ENCODE measurements at regions not wholly inside any gene's neighbourhood (a gene's known extent, or its start where the extent isn't known, plus 50 kb on each side); places are given as distances from the start of the nearest gene placed in this dataset.

- peak; percentile 36 for FAIRE-seq
- DNase-seq (ENCODE audit: insufficient read length, low spot score) = no peak
- TF ChIP-seq POLR2A (IDR thresholded peaks at IDR 0.05; ENCODE audit: low read depth, low read length) = no peak
Measured at GRCh38 chr13:84574851-84575250, 692.6 kb upstream of the SLITRK1 start.

DNA sequence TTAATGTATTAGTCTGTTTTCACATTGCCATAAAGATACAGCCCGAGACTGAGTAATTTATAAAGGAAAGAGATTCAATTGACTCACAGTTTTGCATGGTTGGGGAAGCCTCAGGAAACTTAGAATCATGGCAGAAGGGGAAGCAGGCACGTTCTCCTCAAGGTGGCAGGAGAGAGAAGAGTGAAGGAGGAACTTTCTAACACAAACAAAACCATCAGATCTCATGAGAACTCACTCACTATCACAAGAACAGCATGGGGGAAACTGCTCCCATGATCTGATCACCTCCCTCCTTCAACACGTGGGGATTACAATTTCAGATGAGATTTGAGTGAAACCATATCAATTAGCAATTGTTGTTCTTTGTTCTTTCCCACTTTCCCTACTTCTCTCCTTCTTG is 689.0 kb upstream of the SLITRK1 start:
- FAIRE-seq (no peak), DNase-seq (ENCODE audit: insufficient read length, low spot score) (no peak)
- TF ChIP-seq POLR2A (IDR thresholded peaks at IDR 0.05; ENCODE audit: low read depth, low read length) = no peak

DNA sequence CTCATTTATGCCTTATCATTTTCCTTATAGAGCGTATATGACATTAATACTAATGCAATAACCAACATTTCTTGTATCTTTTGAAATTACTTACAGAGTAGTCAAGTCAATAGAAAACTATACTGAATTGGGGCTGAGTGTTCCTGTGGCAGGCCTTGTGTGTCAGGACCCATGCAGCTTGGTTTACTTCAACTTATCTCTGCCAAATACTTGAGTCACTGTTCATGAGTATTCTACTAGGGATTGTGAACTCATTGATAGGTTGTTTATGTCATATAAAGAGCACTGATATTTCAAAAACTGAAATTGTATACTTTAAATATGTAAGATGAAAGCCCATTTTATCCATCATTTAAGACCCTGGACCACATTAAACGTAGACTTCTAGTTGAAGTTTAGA is 688.6 kb upstream of the SLITRK1 start:
- FAIRE-seq (no peak), DNase-seq (ENCODE audit: insufficient read length, low spot score) (no peak)
- no peak for TF ChIP-seq POLR2A (IDR thresholded peaks at IDR 0.05; ENCODE audit: low read depth, low read length)

DNA sequence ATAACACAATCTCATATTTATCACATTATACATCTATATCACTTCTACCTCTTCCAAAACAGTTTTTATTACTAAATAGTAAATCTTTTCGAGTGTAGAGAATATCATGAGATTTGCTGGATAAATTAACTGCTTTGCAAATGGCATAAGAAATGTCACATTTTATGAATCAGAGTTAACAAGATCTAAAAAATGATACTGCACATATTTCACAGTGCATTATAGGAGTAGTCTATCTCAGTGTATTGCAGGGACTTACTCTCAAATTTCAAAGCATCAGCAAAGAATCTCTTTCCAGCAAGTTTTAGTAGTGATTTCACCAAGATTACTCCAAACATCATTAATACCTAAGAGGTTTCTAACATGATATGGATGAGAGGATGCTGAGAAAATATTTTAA is 687.1 kb upstream of the SLITRK1 start:
- no peak for DNase-seq (ENCODE audit: insufficient read length, low spot score)
- FAIRE-seq = no peak
- no peak for TF ChIP-seq POLR2A (IDR thresholded peaks at IDR 0.05; ENCODE audit: low read depth, low read length)

GRCh38 chr13:84567848-84568247 is 685.6 kb upstream of the SLITRK1 start:
- no peak for DNase-seq (ENCODE audit: insufficient read length, low spot score)
- no peak for TF ChIP-seq POLR2A (IDR thresholded peaks at IDR 0.05; ENCODE audit: low read depth, low read length)
- FAIRE-seq = peak; percentile 69

DNA sequence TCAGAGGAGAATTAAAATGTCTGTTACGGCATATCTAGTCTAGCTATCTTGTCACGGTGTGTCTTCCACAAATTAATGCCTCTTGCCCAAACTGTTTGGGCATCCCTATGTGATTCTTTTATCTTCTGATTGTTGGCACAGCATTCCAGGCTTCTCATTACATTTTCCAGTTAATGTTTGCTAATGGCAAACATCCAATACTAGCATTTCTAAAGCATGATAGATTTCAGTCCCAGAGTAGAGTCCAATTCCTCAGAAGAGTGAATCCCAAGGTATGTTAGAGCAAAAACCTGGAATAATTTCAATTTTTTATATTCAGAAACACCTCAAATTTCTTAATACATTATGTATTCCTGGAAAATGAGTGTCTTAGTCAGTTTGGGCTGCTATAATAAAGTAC is 684.5 kb upstream of the SLITRK1 start:
- no peak for TF ChIP-seq POLR2A (IDR thresholded peaks at IDR 0.05; ENCODE audit: low read depth, low read length)
- DNase-seq (ENCODE audit: insufficient read length, low spot score) (no peak), FAIRE-seq (no peak)

GRCh38 chr13:84563611-84564010 is 681.3 kb upstream of the SLITRK1 start:
- no peak for TF ChIP-seq POLR2A (IDR thresholded peaks at IDR 0.05; ENCODE audit: low read depth, low read length)
- DNase-seq (ENCODE audit: insufficient read length, low spot score) (no peak), FAIRE-seq (peak; percentile 20)

DNA sequence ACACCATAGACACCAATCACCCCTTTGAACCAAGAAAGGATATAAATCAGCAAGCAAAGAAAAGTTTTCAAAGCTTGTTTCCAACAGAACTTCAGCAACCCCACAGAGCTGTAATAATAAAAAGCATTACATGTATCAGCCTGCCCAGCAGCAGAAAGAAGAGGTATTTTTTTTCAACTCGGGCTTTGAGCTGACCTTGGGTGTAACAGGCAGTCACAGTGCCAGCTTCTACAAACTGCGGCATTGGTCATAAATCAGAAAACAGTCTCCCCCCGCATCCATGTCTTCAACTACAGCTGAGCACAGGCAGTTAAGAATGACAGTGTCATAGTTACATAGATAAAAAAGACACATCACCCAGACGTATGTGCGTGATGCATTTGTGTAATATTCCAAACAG is 671.0 kb upstream of the SLITRK1 start:
- FAIRE-seq = no peak
- TF ChIP-seq POLR2A (IDR thresholded peaks at IDR 0.05; ENCODE audit: low read depth, low read length) = no peak
- no peak for DNase-seq (ENCODE audit: insufficient read length, low spot score)

DNA sequence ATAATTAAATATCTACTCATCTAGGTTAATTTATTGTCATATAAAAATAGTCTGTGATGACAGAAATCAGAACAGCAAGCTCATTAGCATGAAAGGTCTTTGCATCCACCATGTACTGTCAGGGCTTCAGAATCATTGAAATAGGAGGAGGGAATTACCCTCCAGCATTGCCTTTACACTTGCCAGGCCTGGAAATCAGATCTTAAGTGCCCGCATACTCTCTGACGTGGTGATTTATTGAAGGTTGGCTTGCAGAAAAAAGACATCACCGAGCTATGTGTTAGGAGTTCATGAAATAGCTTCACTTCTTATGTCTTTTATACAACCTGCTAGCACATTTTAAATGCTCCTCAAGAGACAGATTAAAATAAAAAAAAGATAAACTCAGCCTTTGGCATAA is 661.7 kb upstream of the SLITRK1 start:
- TF ChIP-seq POLR2A (IDR thresholded peaks at IDR 0.05; ENCODE audit: low read depth, low read length) = no peak
- DNase-seq (ENCODE audit: insufficient read length, low spot score) (no peak), FAIRE-seq (no peak)

GRCh38 chr13:84542348-84542747 is 660.1 kb upstream of the SLITRK1 start:
- DNase-seq (ENCODE audit: insufficient read length, low spot score) = no peak
- FAIRE-seq = no peak
- TF ChIP-seq POLR2A (IDR thresholded peaks at IDR 0.05; ENCODE audit: low read depth, low read length) = no peak

GRCh38 chr13:84536906-84537305 is 654.6 kb upstream of the SLITRK1 start:
- FAIRE-seq (no peak), DNase-seq (ENCODE audit: insufficient read length, low spot score) (no peak)
- no peak for TF ChIP-seq POLR2A (IDR thresholded peaks at IDR 0.05; ENCODE audit: low read depth, low read length)

DNA sequence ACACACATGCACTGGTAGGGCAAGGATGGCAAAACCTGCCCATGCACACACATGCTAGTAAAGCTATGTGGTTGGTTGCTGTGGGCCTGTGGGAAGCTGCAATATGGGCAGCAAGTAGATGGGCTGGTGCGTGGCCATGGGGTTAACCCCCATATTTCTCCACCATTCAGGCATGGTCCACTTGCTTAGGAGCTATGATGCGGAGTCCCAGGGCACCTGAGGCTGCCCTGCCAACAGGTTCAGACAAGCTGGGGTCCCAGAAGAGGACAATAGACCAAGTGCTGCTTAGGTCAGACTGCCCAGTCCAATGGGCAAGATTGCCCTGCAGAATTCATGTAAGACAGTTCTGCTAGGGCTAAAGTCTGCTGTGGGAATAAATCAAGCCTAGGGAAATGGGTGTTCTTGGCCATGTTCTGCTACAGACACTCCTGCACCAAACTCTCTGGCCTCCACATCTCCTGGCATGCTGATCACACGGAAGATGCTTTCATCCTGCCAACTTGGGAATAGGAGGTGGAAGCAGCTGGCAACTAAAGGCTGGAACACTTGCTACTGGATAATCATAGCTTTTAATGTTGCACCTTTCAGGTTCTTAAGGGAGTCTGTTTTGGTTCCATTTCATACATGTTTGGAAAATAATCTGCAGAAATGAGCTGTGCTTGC is 646.3 kb upstream of the SLITRK1 start:
- no peak for FAIRE-seq
- TF ChIP-seq POLR2A (IDR thresholded peaks at IDR 0.05; ENCODE audit: low read depth, low read length) = no peak
- DNase-seq (ENCODE audit: insufficient read length, low spot score) = no peak

DNA sequence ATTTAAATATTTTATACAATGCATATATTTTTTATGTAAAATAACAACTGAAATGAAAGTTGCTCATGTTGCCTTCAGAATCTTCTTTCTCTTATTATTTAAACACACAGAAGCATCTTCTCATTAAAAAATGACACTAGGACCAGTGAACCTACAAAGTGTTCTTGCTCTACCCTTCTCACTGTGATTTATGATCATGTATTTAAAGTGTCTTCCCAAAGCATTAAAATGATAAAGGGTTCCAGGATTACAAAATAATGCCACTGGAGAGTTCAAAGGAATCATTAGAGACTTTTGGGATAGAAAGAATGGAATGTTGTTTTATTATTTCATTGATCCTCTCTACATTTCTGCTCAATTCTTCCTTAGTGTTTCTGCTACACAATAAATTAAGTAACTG is 643.6 kb upstream of the SLITRK1 start:
- FAIRE-seq = no peak
- no peak for DNase-seq (ENCODE audit: insufficient read length, low spot score)
- no peak for TF ChIP-seq POLR2A (IDR thresholded peaks at IDR 0.05; ENCODE audit: low read depth, low read length)

DNA sequence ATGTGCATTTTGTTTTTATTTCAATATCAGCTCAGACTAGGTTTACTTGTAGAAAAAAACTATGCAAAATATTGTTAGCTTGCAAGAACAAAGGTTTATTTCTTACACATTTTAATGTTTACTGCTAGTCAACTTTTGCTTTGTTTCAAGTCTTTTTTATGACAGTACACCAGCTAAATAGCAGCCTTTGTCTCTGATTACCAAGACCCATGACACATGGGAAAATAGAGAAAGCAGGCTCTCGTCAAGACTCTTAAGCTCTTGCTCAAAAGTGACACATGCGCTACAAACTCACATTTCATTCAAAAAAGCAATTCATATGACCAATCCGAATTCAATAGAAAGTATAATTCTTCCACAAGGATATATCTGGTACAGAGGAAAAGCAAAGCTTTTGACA is 642.3 kb upstream of the SLITRK1 start:
- TF ChIP-seq POLR2A (IDR thresholded peaks at IDR 0.05; ENCODE audit: low read depth, low read length) = no peak
- FAIRE-seq = no peak

DNA sequence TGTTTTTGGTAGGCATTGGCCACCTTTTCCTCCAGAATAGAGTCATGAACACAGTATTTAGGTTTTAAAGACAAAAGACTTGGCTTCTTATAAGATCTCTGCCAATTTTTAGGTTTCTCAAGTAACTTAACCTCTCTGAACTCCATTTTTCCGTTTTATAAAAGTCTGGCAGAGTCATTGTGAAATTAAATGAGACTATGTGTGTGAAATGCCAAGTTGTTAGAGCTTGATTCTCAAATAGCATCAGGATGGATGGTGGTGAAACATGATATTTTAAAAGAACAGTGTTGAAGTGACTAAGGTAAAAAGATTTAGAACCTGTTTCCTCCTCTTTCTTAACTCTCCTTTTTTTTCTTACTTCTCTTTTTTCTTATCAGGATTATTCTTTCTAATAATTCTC is 617.7 kb upstream of the SLITRK1 start:
- no peak for TF ChIP-seq POLR2A (IDR thresholded peaks at IDR 0.05; ENCODE audit: low read depth, low read length)
- DNase-seq (ENCODE audit: insufficient read length, low spot score) (no peak), FAIRE-seq (no peak)

More for the DNA sequence above, 642.3 kb upstream of the SLITRK1 start:
- no peak for DNase-seq (ENCODE audit: insufficient read length, low spot score)

DNA sequence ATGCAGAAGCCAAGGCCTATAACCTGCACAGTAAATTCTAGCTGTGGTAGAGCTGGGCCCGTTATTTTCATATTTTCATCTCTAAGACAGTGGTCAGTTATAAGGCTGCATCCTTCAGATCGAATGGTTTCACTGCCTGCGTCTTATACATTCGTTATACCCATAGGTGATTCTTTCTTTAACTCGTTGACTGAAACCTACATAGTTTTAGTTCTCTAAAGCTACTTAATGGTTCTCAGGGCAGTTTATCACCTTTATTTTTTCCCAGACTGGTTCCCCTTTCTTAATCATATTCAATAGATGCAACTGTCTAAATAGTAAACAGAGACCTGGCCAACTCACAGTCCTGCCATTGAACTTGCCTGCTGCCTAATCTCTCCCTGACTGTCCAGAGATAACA is 615.3 kb upstream of the SLITRK1 start:
- no peak for FAIRE-seq
- TF ChIP-seq POLR2A (IDR thresholded peaks at IDR 0.05; ENCODE audit: low read depth, low read length) = no peak
- no peak for DNase-seq (ENCODE audit: insufficient read length, low spot score)
